ENCODE measurements at regions not wholly inside any gene's neighbourhood (a gene's known extent, or its start where the extent isn't known, plus 50 kb on each side); places are given as distances from the start of the nearest gene placed in this dataset.

GRCh38 chr5:15388866-15389265 is 111.1 kb upstream of the FBXL7 start:
- TF ChIP-seq CTCF (IDR thresholded peaks at IDR 0.05) (no peak), POLR2A (IDR thresholded peaks at IDR 0.05) (no peak)
